ENCODE measurements at regions not wholly inside any gene's neighbourhood (a gene's known extent, or its start where the extent isn't known, plus 50 kb on each side); places are given as distances from the start of the nearest gene placed in this dataset.

DNA sequence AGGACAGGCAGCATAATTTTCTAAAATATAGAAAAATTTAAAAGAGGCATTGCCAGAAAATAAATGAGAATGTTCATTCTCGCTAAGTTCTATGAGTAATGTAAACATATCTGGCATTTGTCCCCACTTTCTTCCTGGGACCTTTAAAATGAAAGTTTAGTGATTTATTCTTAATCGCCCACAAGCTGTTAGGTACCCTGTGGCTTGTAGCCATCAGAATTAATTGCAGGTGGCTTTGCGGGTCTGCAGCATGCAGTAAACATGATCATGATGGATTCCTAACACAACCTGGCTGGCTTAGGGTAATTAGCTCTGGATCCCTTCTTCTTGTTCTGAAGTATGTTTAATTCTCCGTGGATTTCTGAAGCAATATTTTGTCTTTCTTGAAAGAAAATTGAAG, 103.5 kb upstream of the FRMD6 start:
- TF ChIP-seq POLR2A (IDR thresholded peaks at IDR 0.05): no peak
- no peak for TF ChIP-seq CTCF (IDR thresholded peaks at IDR 0.05 in 4 of 5, conservative IDR thresholded peaks at IDR 0.05 in 1 of 5)

All from gastrocnemius medialis (tissue), 4 donors.